Lower leg skin (tissue), 3 donors: ENCODE measurements at regions not wholly inside any gene's neighbourhood (a gene's known extent, or its start where the extent isn't known, plus 50 kb on each side); places are given as distances from the start of the nearest gene placed in this dataset.

Experiments
- POLR2A ChIP-seq, 2 donors: fragments of 450-650 bp; IDR thresholded peaks; one replicate each; pipeline ENCODE4 v1.6.1; 2016 to 2017; ENCODE audit warnings: antibody characterized with exemption in 2 of 2, mild to moderate bottlenecking in 1 of 2, moderate library complexity in 1 of 2
- TF ChIP-seq, protein P1 (sequence below), 3 donors: fragments of 450-650 bp; IDR thresholded peaks; one replicate each; pipeline ENCODE4 v1.5.1; 2016; ENCODE audit warnings: antibody characterized with exemption in 3 of 3, mild to moderate bottlenecking in 3 of 3, moderate library complexity in 2 of 3

- TF ChIP-seq, protein P1, sequence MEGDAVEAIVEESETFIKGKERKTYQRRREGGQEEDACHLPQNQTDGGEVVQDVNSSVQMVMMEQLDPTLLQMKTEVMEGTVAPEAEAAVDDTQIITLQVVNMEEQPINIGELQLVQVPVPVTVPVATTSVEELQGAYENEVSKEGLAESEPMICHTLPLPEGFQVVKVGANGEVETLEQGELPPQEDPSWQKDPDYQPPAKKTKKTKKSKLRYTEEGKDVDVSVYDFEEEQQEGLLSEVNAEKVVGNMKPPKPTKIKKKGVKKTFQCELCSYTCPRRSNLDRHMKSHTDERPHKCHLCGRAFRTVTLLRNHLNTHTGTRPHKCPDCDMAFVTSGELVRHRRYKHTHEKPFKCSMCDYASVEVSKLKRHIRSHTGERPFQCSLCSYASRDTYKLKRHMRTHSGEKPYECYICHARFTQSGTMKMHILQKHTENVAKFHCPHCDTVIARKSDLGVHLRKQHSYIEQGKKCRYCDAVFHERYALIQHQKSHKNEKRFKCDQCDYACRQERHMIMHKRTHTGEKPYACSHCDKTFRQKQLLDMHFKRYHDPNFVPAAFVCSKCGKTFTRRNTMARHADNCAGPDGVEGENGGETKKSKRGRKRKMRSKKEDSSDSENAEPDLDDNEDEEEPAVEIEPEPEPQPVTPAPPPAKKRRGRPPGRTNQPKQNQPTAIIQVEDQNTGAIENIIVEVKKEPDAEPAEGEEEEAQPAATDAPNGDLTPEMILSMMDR (IDR thresholded peaks at IDR 0.05) = no peak
- no peak for TF ChIP-seq POLR2A (IDR thresholded peaks at IDR 0.05)
Measured at GRCh38 chr2:217650229-217650628, 352.6 kb downstream of the TNS1 start.
